HUES64 (cell line): ENCODE measurements at regions not wholly inside any gene's neighbourhood (a gene's known extent, or its start where the extent isn't known, plus 50 kb on each side); places are given as distances from the start of the nearest gene placed in this dataset.

Source experiments
- H3K27ac ChIP-seq: 2 replicates; pipeline ENCODE4 v1.7.0; 2013; ENCODE audit warnings: low read depth, low read length, inconsistent platforms
- H3K27me3 ChIP-seq: 2 replicates; pipeline ENCODE4 v1.6.1; 2013; ENCODE audit warnings: mild to moderate bottlenecking, low read length; ENCODE audit not compliant: insufficient read depth
- H3K36me3 ChIP-seq: 2 replicates; pipeline ENCODE4 v1.6.1; 2013; ENCODE audit warnings: mild to moderate bottlenecking, low read length; ENCODE audit not compliant: insufficient read depth
- H3K4me1 ChIP-seq: 2 replicates; pipeline ENCODE4 v1.6.1; 2013; ENCODE audit warnings: mild to moderate bottlenecking, low read length, moderate library complexity; ENCODE audit not compliant: insufficient read depth
- H3K4me3 ChIP-seq: 2 replicates; pipeline ENCODE4 v1.5.1; 2013; ENCODE audit warnings: mild to moderate bottlenecking, low read length, moderate library complexity
- H3K9ac ChIP-seq: 2 replicates; pipeline ENCODE4 v1.6.1; 2013; ENCODE audit warnings: mild to moderate bottlenecking, low read depth, low read length
- H3K9me3 ChIP-seq: 2 replicates; pipeline ENCODE4 v1.6.1; 2013; ENCODE audit warnings: low read depth, low read length; ENCODE audit not compliant: insufficient read depth
- WGBS: fragments of 150-250, 120-280 bp; methylation state at CpG from one replicate; pipeline ENCODE4 v1.1.7; 2013; ENCODE audit warnings: missing lambda C conversion rate; 5-methylcytosine and 5-hydroxymethylcytosine counted together

- WGBS: no CpG with 5 or more reads among the region's 1 CpG
- Histone ChIP-seq H3K4me1 (no peaks in the 10 kb centered on the region), H3K4me3 (no peak overlapping the region), H3K36me3 (no peaks in the 10 kb centered on the region), H3K9me3 (peaks cover 20% of the 10 kb centered on the region), H3K27me3 (no peaks in the 10 kb centered on the region), H3K9ac (no peak overlapping the region), H3K27ac (no peak overlapping the region)
Observed at GRCh38 chr12:28905220-28905955, 243.7 kb upstream of the FAR2 start.

DNA sequence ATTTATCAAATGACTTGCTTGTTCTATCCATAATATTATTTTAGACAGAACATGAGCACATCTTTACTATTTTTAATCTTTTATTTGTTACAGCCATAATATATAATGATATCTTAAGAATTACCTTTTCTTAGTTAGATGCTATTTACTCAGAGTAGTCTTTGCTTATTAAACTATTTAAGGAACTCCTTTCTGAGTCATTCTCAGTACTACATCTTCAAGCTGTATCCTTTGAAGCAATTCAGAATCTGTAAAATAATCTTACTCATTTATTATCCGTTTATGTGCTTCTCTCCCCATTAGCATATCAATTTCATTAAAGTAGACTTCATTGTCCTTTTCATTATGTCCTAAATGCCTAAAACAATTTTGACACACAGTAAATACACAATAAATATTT, 240.4 kb upstream of the FAR2 start:
- H3K27me3 ChIP-seq: no peaks in the 10 kb centered on the region
- no peak overlapping the region for H3K27ac ChIP-seq
- no peak overlapping the region for H3K9ac ChIP-seq
- WGBS: 92% methylated on average over 1 of the region's 1 CpG
- no peaks in the 10 kb centered on the region for H3K36me3 ChIP-seq
- no peaks in the 10 kb centered on the region for H3K4me1 ChIP-seq
- H3K9me3 ChIP-seq: peaks cover 15% of the 10 kb centered on the region
- H3K4me3 ChIP-seq: no peak overlapping the region

GRCh38 chr12:28909291-28909690, 239.8 kb upstream of the FAR2 start:
- Histone ChIP-seq H3K36me3 (no peaks in the 10 kb centered on the region), H3K4me1 (no peaks in the 10 kb centered on the region), H3K9ac (no peak overlapping the region), H3K27ac (no peak overlapping the region), H3K27me3 (no peaks in the 10 kb centered on the region), H3K4me3 (no peak overlapping the region), H3K9me3 (peaks cover 22% of the 10 kb centered on the region)
- no CpG with 5 or more reads among the region's 1 CpG for WGBS

DNA sequence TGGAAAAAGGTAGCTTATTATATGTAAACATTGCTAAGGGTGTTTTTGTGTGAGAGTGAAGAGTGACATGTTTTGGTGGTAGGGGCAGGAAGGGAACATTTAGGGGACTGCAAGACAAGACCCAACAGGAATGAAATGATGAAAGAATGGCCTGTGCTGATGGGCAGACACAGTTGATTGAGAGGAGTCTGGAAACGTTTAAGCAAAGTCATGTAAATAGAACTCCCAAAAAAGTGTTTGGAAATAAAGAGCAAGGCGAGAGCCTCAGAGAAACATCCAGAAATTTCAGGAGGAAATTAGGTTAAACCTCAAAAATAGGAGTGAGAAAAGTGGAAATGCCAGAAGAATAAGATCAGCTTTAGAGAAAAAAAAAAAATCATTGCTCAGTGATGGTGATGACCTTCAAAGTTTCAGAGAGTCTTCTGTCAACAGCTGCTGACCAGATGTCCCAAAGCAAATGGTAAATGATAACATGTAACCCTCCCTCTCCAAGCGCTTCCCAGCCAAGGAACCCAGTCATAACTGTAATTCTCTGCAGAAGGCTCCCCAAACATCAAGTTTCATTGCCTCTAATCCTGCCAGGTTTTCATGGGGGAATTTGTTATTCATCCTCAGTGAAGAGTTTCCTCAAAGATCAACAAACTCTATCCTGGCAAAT, 223.2 kb upstream of the FAR2 start:
- Histone ChIP-seq H3K9ac (no peak overlapping the region), H3K36me3 (no peaks in the 10 kb centered on the region), H3K4me1 (no peaks in the 10 kb centered on the region), H3K9me3 (peaks cover 7% of the 10 kb centered on the region; the same call in 1 of the 2 replicates), H3K27ac (no peak overlapping the region), H3K27me3 (no peaks in the 10 kb centered on the region), H3K4me3 (no peak overlapping the region)
- WGBS: 82% methylated on average over 3 of the region's 3 CpGs

DNA sequence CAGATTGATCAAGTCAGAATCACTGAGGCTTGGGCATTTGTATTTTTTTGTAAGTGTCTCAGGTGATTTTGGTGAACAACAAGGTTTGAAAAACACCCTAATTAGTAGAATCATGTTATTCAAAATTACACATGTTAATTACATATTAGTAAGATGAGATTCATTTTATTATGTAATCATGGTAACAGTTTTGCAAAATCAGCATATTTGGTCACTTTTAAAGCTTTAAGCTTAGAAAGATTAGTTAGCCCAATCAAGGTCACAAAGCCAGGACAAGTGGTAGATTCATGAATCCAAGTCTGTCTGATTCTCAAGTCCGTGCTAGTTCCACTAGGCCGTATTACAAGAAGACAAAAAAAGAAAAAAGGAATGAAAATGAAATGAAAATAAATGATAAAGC, 218.4 kb upstream of the FAR2 start:
- H3K27me3 ChIP-seq: no peaks in the 10 kb centered on the region
- H3K9ac ChIP-seq: no peak overlapping the region
- no peaks in the 10 kb centered on the region for H3K4me1 ChIP-seq
- WGBS: 88% methylated on average over 2 of the region's 2 CpGs
- H3K36me3 ChIP-seq: no peaks in the 10 kb centered on the region
- no peak overlapping the region for H3K27ac ChIP-seq
- no peaks in the 10 kb centered on the region for H3K9me3 ChIP-seq
- H3K4me3 ChIP-seq: no peak overlapping the region

DNA sequence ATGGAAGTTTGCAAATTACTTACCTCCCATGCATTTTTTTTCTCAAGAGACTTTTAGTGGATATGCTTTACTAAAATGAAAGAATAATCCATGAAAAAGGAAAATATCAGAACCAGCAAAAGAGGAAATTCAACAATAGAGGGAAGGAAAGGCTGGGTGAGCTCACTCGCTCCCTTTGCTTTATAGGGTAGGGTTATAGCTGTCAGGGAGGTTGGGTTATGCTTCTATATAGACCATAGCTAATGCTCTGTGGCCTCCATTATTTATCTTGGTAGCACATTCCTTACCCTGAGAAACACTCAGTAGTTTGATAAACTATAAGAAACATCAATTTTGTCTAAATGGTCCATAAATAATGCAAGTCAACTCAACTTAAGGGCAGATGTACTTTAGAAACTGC, 215.9 kb upstream of the FAR2 start:
- Histone ChIP-seq H3K27ac (no peak overlapping the region), H3K27me3 (no peaks in the 10 kb centered on the region), H3K4me1 (peaks cover 16% of the 10 kb centered on the region), H3K4me3 (no peak overlapping the region), H3K36me3 (no peaks in the 10 kb centered on the region), H3K9me3 (no peaks in the 10 kb centered on the region), H3K9ac (no peak overlapping the region)
- 100% methylated on average over 1 of the region's 1 CpG for WGBS

DNA sequence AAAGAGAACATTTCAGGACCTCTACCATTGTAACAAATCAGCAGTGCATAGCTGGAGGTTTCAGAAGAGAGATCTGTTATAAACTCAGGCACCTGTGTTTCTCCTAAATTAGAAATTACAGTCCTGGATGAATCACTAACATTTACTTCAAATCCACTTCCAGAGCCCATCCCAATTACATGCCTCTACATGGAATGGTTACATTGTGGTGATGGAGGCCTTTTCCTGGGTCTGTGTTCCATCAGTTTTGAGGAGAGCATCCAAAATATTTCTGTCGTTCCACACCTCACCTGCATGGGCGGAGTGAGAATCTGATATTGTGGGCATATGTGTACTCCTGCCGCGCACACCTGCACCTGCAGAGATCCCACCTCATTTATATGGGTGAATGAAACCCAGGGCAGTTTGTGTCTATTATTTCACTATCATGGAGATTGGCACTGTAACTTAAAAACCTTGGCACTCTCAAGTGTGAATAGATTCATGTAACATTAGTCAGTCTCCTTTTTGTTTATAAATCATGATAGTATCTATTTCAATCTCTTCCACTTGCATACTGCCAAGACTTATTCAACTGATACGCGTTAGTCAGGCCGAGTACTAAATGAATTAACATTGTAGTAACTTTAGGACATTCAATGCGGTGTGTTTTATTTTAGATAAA, 215.1 kb upstream of the FAR2 start:
- H3K9me3 ChIP-seq: no peaks in the 10 kb centered on the region
- no peak overlapping the region for H3K4me3 ChIP-seq
- H3K27ac ChIP-seq: no peak overlapping the region
- H3K9ac ChIP-seq: no peak overlapping the region
- 97% methylated on average over 8 of the region's 8 CpGs for WGBS
- H3K36me3 ChIP-seq: no peaks in the 10 kb centered on the region
- peaks cover 18% of the 10 kb centered on the region for H3K4me1 ChIP-seq
- no peaks in the 10 kb centered on the region for H3K27me3 ChIP-seq

DNA sequence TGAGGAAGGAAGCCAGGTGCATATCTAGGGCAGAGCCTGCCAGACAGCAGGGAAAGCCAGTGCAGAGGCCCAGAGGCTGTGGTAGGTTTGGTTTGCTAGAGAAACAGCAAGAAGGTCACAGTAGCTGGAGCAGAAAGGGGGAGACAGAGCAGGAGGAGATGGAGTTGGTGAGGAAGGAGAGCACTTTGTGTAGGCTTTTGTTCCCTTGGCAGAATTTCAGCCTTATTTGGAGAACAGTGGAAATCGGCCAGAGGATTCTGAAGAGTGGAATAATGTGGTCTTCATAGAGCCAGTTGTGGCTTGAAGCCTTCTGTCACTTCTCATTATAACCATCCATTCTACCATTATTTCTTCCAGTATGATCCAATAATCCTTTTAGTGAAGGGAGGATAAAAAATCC, 212.9 kb upstream of the FAR2 start:
- Histone ChIP-seq H3K36me3 (no peaks in the 10 kb centered on the region), H3K4me1 (peaks cover 18% of the 10 kb centered on the region), H3K27me3 (no peaks in the 10 kb centered on the region), H3K4me3 (no peak overlapping the region), H3K9ac (no peak overlapping the region), H3K27ac (no peak overlapping the region), H3K9me3 (no peaks in the 10 kb centered on the region)
- 88% methylated on average over 1 of the region's 1 CpG for WGBS

DNA sequence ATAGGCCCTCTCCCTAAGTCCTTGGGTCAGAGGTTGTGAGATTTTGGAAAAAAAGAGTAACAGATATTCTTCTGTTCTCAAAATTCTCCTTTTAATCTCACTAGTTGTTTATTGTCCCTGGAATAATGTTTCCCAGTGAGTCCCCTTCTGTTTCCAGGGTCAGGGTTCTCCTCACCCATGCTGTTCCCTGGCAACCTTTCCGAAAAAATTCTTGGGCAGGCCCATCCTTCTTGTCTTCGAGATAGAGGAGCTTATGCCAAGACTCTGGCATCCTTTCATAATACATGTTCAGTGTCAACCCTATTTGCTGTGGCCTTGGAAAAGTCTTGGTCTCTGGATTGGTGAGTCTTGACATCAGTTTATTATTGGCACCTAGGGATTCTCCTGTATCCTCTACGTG, 212.4 kb upstream of the FAR2 start:
- H3K27me3 ChIP-seq: no peaks in the 10 kb centered on the region
- H3K9me3 ChIP-seq: no peaks in the 10 kb centered on the region
- no peak overlapping the region for H3K4me3 ChIP-seq
- no peaks in the 10 kb centered on the region for H3K36me3 ChIP-seq
- no peak overlapping the region for H3K9ac ChIP-seq
- 84% methylated on average over 2 of the region's 3 CpGs for WGBS
- H3K27ac ChIP-seq: no peak overlapping the region
- peaks cover 18% of the 10 kb centered on the region for H3K4me1 ChIP-seq

- WGBS: 76% methylated on average over 3 of the region's 3 CpGs
Observed at GRCh38 chr12:28937196-28937595, 211.9 kb upstream of the FAR2 start.

GRCh38 chr12:28938056-28938455, 211.0 kb upstream of the FAR2 start:
- WGBS: 96% methylated on average over 4 of the region's 5 CpGs

More at GRCh38 chr12:28937196-28937595, 211.9 kb upstream of the FAR2 start:
- Histone ChIP-seq H3K27me3 (no peaks in the 10 kb centered on the region), H3K36me3 (no peaks in the 10 kb centered on the region), H3K9me3 (no peaks in the 10 kb centered on the region), H3K4me1 (peaks cover 18% of the 10 kb centered on the region), H3K9ac (no peak overlapping the region), H3K4me3 (no peak overlapping the region), H3K27ac (no peak overlapping the region)

More at GRCh38 chr12:28938056-28938455, 211.0 kb upstream of the FAR2 start:
- Histone ChIP-seq H3K9me3 (no peaks in the 10 kb centered on the region), H3K4me3 (no peak overlapping the region), H3K27me3 (no peaks in the 10 kb centered on the region), H3K27ac (no peak overlapping the region), H3K36me3 (no peaks in the 10 kb centered on the region), H3K9ac (no peak overlapping the region), H3K4me1 (peaks cover 18% of the 10 kb centered on the region)
